ENCODE measurements at regions not wholly inside any gene's neighbourhood (a gene's known extent, or its start where the extent isn't known, plus 50 kb on each side); places are given as distances from the start of the nearest gene placed in this dataset.
"Not testable (repeated sequence)": the region's sequence is repeated elsewhere in the genome, so short reads cannot be mapped to it uniquely, and the experiment has no call there.

DNA sequence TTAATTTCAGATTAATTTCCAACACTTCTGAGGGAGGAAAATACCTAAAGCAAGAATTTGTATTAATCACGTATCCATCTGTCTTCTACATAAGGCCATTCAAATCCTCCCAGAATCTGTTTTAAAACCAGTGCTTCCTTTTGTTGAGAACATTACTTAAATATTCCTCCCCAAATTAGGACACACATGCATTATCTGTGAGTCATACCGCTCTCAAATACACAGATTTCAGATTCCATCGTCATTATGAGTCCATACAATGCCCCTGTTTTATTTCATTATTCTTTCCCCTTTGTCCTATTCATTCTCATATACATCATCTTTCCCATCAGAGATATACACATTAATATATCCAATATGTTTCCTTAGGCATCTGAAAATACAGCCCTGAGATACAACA lies 57.3 kb upstream of the PRSS12 start:
- no peak for DNase-seq (ENCODE audit: low read depth)
- no peak overlapping the region for H3K4me3 ChIP-seq (ENCODE audit: low read length)
- TF ChIP-seq, protein P1, sequence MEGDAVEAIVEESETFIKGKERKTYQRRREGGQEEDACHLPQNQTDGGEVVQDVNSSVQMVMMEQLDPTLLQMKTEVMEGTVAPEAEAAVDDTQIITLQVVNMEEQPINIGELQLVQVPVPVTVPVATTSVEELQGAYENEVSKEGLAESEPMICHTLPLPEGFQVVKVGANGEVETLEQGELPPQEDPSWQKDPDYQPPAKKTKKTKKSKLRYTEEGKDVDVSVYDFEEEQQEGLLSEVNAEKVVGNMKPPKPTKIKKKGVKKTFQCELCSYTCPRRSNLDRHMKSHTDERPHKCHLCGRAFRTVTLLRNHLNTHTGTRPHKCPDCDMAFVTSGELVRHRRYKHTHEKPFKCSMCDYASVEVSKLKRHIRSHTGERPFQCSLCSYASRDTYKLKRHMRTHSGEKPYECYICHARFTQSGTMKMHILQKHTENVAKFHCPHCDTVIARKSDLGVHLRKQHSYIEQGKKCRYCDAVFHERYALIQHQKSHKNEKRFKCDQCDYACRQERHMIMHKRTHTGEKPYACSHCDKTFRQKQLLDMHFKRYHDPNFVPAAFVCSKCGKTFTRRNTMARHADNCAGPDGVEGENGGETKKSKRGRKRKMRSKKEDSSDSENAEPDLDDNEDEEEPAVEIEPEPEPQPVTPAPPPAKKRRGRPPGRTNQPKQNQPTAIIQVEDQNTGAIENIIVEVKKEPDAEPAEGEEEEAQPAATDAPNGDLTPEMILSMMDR (conservative IDR thresholded peaks at IDR 0.05; ENCODE audit: low read depth, low read length): no peak

DNA sequence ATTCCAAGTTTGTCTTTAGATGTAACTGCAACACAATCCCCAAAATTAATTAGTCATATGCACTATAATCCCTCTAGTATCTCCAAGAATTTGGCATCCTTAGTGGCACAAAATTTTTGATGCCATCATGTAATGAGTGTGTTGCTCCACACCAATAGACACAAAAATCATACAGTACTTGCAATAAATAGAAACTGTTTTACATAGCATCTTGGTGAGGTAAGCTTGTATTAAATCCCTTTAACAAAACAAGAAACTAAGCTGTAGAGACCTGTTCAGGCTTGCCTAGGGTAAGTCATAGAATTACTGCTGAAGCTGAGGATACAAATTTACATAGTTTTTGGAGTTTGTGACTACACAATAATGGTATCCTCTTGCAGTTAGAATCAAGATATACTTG lies 64.5 kb upstream of the PRSS12 start:
- TF ChIP-seq, protein P1 (conservative IDR thresholded peaks at IDR 0.05; ENCODE audit: low read depth, low read length): no peak
- DNase-seq (ENCODE audit: low read depth): peak; percentile 64
- no peak overlapping the region for H3K4me3 ChIP-seq (ENCODE audit: low read length)

DNA sequence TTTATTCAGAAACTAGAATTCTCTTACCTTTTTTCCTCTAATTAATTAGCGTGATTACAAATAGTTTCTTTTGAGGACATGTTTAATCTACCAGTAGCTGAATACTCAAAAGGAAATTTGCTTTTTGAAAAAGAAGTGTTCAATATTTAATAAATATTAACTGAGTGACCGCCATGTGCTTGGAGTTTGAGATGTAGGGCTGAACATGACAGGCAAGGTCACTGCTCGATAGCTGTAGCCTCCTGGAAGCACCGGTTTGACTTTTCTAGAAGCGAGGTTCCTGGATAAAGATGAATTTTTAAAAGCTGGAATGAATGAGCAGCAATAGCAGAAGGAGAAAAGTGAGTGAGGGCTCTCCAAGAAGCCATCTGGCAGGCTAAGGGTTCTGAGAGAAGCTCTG lies 65.0 kb upstream of the PRSS12 start:
- H3K4me3 ChIP-seq (ENCODE audit: low read length); DNase-seq (ENCODE audit: low read depth): not testable (repeated sequence)

DNA sequence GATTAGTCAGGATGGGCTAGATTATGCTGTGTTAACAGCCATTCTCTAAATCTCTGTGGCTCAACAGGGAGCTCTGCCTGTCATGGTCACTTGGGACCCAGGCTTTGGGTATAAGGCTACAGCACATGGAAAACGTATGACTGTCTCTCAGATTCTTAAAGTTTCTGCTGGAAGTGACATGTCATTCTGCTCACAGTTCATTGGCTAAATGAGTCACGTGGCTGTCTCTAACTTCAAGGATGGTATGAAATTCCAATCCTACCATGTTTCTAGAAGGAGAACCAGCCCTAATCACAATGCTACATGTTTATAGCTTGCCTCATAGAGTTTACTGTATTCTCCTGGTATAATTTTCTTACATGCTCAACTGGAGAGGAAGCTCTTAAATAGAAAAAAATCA lies 65.6 kb upstream of the PRSS12 start:
- not testable (repeated sequence) for H3K4me3 ChIP-seq (ENCODE audit: low read length); DNase-seq (ENCODE audit: low read depth)

- not testable (repeated sequence) for DNase-seq (ENCODE audit: low read depth); H3K4me3 ChIP-seq (ENCODE audit: low read length)
These were observed 66.8 kb upstream of the PRSS12 start for GRCh38 chr4:118419626-118420025.

GRCh38 chr4:118424062-118424461 lies 71.3 kb upstream of the PRSS12 start:
- TF ChIP-seq, protein P1 (conservative IDR thresholded peaks at IDR 0.05; ENCODE audit: low read depth, low read length): peak; percentile 57
- DNase-seq (ENCODE audit: low read depth); H3K4me3 ChIP-seq (ENCODE audit: low read length): not testable (repeated sequence)

DNA sequence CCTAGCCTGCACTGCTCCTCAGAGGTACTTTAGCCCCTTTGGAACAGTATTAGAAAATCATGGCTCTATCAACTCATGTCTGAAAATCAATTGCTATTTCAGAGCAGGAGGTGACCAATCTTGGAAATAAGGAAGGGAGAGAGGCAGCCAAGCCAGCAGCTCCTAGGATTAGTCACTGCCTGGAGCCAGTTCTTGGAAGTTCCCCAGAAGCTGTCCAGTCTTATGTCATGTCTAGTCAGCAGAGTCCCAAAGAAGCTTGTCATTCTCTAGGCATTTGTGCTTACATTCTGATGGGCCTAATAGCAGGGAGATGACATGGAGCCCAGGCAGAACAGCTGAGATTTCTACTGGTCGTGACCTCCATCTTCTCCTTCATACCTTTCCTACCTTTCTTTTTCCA lies 76.1 kb upstream of the PRSS12 start:
- not testable (repeated sequence) for H3K4me3 ChIP-seq (ENCODE audit: low read length); DNase-seq (ENCODE audit: low read depth)

- DNase-seq (ENCODE audit: low read depth); H3K4me3 ChIP-seq (ENCODE audit: low read length): not testable (repeated sequence)
These were observed 79.6 kb upstream of the PRSS12 start for GRCh38 chr4:118432359-118432758.

- not testable (repeated sequence) for H3K4me3 ChIP-seq (ENCODE audit: low read length); DNase-seq (ENCODE audit: low read depth)
These were observed 81.0 kb upstream of the PRSS12 start for GRCh38 chr4:118433612-118434375.

DNA sequence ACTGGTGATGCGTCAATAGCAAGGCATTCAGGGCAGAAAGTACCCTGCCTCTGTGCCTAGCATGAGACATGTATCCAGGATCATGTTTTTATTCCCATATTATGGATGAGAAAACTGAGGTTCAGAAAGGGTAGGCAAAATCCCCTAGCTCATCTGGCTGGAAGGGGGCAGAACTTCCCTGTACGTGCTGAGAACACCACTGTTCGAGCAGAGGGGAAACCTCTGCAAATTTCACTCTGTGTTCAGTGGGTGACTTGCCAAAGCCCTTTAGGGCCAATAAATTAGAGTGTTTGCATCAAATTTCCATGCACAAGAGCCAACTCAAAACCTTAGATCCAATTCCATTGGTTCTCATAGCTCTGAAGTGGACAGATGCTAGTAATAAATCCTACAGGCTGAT lies 82.6 kb upstream of the PRSS12 start:
- H3K4me3 ChIP-seq (ENCODE audit: low read length); DNase-seq (ENCODE audit: low read depth): not testable (repeated sequence)

DNA sequence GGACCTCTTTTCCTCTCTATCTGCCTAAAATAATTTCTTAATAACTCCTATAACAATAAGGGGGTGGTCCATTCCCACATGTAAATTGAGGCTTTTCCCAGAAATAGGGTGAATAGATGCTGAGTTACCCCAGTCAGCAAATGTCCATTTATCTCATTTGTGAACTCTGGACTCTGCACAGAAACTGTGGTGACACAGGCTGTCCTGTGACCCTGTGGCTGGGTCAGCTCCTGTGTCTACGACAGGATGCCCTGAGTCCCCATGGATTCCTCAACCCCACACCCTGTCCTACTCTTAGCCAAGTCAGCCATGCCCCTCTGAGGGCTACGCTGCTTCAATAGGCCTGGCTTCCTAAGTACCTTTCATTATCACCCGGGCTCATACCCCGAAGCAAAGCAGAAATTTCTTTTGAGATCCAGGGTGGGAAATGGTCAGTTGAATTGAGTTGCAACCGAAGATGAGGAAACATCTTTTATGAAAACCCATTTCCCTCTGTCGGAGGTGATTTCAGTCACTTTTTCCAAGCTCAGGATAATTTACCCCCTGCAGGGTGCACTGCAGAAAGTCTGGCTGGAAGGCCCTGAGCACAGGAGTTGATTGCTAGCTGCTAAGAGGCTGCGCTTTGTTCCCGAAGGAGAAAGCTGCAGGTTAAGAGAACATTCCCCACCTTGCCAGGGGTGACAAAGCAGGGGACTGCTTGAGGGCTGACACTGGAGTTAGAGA lies 89.5 kb upstream of the PRSS12 start:
- DNase-seq (ENCODE audit: low read depth); H3K4me3 ChIP-seq (ENCODE audit: low read length): not testable (repeated sequence)

- not testable (repeated sequence) for DNase-seq (ENCODE audit: low read depth); H3K4me3 ChIP-seq (ENCODE audit: low read length)
These were observed 94.6 kb upstream of the PRSS12 start for GRCh38 chr4:118447397-118447796.

DNA sequence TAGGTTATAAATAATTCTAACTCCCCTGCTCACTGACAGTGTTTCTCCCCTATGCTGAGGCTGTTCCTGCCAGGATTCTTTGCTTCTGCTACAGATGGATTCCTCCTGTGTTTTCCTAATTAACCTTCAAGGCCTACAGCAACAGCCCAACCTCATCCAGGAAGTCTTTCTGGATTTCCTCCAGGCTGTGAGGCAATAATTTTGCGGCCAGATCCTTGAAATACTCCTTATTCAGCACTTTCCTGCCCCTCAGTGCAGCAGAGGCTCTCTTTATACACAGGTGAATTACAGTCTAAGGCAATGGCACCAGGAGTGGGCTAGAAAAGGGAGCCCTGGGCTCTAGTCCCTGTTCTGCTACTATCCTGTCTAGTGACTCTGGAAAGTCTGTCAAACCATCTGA lies 102.1 kb upstream of the PRSS12 start:
- not testable (repeated sequence) for H3K4me3 ChIP-seq (ENCODE audit: low read length); DNase-seq (ENCODE audit: low read depth)

DNA sequence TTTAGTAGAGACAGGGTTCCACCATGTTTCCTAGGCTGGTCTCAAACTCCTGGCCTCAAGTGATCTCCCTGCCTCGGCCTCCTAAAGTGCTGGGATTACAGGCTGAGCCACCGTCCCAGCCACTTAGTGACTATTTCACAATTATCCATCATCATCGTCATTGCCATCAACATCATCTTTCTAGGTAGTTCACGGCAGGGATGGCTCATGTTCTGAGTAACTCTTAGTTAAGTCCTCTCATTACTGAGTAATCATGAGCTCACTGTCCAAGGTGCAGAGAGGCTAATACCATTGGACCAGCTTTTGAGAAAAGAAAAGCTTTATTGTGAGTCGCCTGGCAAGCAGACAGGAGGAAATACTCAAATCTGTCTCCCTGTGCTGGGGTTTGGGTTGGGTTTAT lies 108.6 kb upstream of the PRSS12 start:
- not testable (repeated sequence) for DNase-seq (ENCODE audit: low read depth); H3K4me3 ChIP-seq (ENCODE audit: low read length)

- not testable (repeated sequence) for DNase-seq (ENCODE audit: low read depth); H3K4me3 ChIP-seq (ENCODE audit: low read length)
These were observed 113.0 kb upstream of the PRSS12 start for GRCh38 chr4:118465831-118466230.

DNA sequence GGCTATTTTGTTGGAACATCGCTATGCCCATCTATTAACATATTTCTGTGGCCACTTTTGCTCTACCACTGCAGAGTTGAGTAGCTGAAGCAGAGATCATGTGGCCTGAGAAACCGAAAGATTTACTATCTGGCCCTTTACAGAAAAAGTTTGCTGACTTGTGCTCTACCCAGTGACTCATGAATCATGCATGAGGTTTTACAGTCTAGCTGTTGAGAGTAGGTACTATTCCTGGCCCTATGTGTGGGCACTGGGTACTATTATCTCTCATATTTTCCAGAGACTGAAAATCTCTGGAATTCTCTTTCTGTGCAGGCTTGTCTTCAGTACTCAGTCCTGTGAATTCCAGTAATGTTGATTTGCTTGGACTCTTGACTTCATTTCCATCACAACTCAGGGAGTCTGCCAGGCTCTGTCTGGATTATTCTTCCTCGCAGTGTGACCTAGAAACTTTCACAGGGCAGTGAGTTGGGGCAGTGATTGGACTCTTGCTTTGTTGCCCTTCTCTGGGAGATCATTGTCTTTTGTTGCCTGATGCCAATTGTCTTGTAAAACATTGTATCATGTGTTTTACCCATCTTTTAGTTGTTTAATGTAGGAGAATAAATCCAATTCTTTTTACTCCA lies 121.3 kb upstream of the PRSS12 start:
- not testable (repeated sequence) for H3K4me3 ChIP-seq (ENCODE audit: low read length); DNase-seq (ENCODE audit: low read depth)
